GM21381 (cell line): ENCODE measurements at regions not wholly inside any gene's neighbourhood (a gene's known extent, or its start where the extent isn't known, plus 50 kb on each side); places are given as distances from the start of the nearest gene placed in this dataset.

ENCODE experiments used
- ATAC-seq: cut with Tn5 transposase; IDR thresholded peaks from one replicate; pipeline ENCODE4 v1.9.1; 2021; ENCODE audit warnings: mild to moderate bottlenecking, moderate library complexity; ENCODE audit not compliant: unreplicated experiment

DNA sequence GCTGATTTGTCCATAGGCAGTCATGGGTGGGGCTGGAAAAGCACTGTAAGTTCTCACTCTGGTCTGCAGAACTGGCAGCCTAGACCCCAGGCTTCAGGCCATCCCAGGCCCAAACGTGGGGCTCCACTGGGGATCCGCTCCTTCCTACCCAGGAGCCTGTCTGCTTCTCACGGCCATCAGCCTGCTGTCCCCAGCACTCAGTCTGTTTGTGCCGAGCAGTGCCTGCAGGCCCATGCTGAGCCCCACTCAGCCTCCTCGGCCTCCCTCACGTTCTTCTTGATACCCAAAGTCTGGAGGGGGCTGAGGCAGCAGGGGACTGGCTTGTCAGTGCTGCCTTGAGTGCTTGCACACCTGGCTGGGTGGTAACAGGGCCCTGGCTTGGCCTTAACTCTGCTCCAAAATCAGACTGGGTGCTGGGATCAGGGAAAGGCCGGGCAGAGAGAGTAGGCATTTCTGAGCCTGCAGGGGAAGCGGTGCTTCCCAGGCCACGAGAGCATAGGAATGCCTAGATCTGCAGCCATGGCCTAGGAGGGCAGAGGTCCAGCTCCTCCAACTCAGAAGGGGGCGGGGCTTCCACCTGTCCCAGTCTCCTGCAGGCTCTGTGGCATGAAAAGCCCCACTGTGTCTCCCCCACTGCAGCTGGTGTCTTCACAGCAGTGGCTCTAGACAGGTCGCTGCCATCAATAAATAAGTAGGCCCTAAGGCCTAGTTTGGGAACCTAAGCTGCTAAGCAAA is 772.4 kb upstream of the FBXO33 start:
- no peak for ATAC-seq

DNA sequence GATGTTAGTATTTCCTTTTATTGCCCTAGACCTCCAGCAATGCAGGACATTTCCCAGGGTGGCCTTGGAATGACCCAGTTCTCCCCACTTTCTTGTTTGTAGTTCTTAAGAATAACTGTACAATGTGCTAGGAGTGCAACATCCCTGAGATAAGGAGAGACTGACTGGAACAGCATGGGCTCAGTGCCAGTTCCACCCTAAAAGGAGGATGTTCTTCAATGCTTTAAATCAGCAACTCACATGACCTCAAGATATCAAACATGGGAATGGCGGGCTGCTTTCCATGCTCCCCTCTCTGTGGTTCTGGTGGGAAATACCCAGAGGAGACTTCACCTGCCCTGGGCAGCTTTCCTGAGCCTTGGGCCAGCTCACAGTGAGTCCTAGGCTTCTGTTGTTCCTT is 766.9 kb upstream of the FBXO33 start:
- ATAC-seq: no peak

DNA sequence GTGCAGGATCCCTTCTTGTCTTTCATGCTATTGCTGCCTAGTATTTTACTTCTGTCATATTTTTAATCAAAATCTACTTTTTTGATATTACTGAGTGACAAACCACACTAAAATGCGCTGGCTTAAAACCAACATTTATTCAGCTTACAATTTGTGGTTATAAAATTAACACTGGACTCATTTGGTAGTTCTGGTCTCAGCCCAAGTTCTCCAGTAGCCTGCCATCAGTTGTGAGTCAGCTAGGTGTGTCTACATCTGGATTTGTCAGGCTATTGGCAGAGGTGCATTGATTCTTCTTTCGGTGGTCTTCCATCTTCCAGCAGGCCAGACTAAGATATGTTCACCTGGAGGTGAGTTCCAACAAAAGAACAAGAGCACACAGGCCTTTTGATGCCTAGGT is 765.1 kb upstream of the FBXO33 start:
- ATAC-seq: no peak

DNA sequence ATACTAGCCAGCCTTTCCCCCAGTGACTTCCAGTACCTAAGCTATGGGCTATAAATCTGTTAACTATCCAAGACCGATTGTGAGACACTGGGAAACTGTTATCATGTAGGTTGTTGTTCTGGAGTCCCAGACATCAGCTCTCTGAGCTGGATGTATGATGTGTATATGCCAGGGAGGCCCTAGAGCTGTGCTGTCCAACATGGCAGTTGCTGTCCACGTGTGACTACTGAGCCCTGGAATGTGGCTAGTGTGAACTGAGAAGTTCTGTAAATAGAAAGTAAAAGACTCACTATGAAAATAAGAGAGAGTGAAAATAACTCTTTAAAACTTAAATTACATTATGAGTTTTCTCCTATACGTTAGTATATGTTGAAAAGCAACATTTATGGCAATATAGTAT is 755.8 kb upstream of the FBXO33 start:
- no peak for ATAC-seq

DNA sequence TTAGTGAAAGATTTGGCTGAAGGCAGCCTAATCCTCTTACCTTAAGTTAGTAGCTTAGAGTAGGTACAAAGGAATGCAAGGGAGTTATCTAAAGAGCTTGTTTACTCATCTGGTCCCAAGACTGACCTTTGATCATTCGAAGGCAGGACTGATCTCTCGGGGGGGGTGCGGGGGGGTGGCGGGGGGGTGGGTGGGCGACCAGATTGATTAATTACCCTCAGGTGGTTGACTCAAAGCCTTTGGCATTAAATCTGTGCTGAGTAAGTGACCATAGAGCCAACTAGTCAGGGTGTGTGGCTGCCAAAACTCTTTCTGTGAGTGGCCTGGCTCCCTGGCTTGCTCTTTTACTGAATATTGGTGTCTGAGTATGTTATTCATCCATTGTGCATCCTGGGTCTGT is 731.9 kb upstream of the FBXO33 start:
- no peak for ATAC-seq

DNA sequence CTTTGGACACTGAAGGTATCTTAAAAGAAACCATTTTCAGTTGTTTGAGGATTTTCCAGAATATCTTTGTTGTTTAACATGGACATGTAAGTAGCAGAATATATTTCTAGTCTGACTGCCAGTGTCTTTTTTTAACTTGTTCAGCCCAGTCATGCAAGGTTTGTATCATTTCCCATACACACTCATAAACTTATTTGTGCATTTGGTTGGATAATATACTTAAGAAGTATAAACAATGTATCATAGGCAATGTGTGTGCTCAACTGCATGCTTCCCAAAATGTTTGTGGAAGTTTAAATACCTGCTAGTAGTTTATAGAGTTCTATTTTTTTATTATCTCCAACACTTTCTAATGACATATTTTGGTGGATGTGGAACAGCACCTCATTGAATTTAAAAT is 707.4 kb upstream of the FBXO33 start:
- no peak for ATAC-seq

DNA sequence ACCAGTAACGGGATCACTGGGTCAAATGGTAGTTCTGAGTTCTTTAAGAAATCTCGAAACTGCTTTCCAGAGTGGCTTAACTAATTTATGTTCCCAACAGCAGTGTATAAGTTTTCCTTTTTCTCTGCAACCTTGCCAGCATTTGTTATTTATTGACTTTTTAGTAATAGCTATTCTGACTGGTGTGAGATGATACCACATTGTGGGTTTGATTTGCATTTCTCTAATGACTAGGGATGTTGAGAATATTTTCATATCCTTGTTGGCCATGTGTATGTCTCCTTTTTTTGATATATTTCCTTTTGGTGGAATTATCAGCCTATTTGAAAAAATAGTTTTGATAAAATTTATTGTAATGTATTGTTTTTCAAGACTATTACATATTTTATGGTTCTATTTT is 701.2 kb upstream of the FBXO33 start:
- no peak for ATAC-seq

DNA sequence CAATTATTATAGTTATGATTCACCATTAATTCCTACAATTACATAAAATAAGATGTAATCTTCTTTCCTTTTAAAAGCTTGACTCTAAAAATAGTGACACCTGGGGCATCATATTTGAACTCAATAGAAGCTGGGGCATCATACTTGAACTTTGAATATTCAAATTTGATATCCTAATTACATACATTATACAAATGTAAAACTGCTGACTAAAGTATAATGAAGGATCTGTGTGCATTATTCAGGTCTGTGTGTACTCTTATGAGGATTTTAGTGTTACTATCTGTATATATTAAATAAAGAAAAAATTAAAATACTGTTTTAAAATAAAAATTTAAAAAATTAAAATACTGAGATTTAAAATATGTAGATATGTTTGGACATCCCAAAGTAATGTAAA is 696.9 kb upstream of the FBXO33 start:
- ATAC-seq: no peak

DNA sequence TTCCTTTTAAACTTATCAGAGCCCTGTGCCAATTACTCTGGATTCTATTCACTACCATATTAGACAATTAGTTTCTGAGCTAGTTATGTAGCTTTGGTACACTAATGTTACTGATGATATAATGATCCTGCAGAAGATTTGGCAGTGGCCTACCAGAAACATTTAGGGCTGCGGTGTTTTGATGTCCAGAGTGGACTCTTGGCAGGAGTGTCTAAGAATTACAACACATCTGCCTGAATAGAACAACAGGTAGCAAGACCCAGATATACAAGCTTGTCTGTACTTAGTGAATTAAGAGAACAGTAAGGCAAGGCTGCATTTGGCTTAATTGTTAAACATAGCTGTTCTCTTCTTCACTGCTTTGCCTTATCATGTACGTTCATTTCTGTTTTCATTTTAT is 691.6 kb upstream of the FBXO33 start:
- ATAC-seq: no peak

DNA sequence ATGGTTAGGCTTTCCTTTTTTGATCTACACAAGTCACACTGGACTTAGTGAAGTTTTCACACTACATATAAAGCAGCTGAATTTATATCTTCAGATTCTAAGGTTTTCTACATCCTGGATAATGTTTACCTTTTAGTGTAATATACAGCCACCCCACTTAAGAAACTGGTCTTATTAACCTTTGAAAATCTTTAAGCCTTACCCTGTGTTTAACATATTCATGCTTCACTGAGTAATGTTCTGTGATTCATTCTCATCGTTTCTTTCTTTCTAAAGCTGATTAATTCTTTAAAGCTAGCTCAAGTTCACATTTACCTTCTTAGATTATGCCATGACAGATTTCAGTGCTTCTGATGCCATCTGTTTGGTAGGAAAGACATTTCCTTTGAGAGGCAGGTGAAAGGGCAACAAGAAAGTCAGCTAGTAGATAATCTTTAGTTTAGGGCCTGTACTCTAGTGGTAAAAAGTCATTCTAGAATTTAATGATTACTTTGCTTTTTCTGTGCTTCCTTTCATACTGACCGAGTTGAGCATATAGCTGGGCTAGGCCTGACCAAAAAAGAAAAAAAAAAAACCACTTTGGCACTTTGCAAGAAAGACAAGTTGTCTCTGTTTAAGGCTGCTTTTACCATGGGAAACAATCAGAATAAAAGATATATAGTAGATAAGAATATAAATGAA is 690.9 kb upstream of the FBXO33 start:
- peak; percentile 75 for ATAC-seq

DNA sequence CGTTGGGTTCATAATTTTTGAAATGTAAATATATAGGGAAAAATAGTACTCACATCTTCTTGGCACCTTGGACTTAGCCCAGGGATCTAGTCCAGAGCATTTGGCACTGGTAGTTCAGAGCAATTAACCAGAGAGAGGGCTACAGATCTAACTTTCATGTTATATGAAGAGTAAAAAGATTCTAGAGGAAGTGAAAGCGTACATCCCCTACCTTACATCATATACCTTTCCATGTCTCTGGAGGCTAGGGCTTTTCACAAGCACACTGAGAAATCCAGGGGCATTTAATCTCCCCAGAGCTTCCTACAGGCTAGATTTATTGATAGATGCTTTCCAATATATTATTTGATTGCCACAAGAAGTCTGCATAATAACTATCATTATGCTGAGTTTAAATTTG is 687.5 kb upstream of the FBXO33 start:
- no peak for ATAC-seq

DNA sequence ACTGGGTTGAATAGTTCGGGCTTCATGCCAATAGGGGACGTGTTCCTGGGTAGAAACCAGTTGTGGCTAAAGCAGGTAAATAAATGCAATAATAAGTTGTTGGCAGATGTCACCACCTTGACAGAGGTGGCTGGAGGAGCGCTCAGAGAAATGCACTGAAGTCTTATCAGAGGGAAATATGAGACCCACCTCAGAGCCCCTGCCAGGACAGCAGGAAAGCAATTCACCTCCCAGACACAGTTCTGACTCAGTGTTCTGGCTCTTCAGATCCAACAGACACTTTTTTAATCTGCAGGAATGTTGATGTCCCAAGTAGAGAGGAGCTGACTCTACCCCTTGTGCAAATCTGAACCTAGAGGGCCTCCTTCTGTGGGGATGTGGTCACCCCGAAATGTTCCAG is 687.1 kb upstream of the FBXO33 start:
- ATAC-seq: no peak

DNA sequence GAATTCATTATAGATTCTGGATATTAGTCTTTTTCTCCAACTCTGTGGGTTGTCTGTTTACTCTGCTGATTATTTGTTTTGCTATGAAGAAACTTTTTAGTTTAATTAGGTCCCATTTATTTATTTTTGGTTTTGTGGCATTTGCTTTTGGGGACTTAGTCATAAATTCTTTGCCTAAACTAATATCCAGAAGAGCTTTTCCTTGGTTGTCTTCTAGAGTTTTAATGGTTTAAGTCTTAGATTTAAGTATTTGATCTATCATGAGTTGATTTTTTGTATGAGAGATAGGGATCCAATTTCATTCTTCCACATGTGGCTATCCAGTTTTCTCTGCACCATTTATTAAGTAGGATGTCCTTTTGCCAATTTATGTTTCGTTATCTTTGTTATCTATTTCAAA is 683.4 kb upstream of the FBXO33 start:
- ATAC-seq: no peak

DNA sequence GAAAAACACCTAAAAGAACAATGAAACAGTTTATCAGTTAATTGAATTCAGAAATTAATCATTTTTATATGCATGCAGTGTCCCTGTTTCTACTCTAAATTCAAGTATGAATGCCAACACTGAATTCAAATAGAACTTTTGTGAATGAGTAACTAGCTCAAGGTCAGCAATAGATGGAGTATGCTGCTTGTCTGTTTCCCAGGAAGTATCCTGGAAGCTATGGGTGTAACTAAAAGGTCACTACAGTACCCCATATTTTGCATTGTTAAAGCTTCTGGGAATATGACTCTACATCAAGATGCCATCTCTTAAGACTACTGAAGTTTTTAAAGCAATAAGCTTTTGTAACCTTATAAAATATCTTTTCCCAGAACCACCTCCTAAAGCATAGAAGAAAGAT is 681.4 kb upstream of the FBXO33 start:
- ATAC-seq: no peak

DNA sequence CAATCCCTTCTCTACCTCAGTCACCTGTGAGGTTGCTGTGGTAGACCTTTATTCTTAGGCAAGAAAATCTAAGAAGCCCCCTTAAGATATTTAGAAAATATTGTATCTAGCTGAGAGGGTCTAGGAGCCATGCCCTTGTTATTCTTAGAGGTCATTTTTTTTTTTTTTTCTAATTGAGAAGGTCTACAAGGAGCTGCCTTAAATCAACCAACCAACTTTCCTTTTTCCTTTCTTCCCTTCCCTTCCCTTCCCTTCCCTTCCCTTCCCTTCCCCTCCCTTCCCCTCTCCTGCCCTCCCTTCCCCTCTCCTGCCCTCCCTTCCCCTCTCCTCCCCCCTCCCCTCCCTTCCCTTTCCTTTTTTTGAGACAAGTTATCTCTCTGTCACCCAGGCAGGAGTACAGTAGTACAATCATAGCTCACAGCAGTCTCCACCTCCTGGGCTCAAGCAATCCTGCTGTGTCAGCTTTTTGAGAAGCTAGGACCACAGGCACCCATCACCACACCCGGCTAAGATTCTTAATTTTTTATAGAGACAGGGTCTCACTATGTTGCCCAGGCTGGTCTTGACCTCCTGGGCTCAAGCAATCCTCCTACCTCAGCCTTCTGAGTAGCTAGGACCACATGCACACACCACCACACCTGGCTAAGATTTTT is 668.4 kb upstream of the FBXO33 start:
- ATAC-seq: no peak

DNA sequence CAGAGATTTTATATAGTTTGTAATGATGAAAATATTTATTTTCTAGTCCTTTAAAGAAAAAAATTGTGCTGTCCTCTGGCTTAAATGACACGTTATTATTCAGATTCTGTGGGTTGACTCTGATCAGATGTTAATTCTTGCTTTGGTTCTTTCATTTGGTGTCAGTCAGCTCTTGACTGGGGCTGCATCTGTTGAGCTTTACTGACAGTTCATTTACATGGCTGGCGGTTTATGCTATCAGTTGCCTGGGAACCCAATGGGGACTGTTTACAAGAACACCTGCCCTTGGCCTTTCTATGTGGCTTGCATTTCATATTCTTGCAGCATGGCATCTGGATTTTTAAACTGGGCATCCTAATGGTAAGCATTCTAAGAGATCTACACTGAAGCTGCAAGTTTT is 667.1 kb upstream of the FBXO33 start:
- no peak for ATAC-seq

DNA sequence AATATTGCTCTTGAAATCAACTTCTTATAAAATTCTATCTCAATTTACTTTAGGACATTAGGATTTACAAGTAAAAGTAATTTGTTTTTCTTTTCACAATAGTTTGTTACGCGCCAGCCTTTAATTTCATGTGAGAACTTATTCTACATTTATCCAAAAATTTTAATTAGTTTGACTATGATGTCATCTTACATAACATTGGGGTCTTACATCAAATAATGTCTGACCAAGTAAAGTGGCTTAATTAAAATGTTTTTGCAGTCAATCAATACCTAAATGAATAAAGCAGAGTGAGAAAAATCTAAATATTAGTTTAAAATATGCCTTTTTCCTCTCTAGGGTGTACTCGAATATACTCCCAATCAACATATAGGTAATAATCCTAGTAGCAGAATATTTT is 666.2 kb upstream of the FBXO33 start:
- no peak for ATAC-seq

DNA sequence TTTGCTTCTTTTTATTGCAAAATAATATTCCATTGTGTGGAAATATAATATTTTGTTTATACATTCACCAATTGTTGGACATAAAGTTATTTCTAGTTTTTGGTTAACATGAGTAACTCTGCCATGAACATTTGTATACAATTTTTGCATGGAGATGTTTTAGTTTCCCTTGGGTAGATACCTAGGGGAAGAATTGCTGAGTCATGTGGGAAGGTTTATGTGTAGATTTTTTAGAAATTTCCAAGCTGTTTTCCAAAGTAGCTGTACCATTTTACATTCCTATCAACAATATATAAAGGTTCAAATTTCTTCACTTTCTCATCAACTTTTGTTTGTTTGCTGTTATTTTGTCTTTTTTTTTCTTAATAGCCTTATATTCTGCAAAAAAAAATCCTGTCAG is 664.7 kb upstream of the FBXO33 start:
- no peak for ATAC-seq

DNA sequence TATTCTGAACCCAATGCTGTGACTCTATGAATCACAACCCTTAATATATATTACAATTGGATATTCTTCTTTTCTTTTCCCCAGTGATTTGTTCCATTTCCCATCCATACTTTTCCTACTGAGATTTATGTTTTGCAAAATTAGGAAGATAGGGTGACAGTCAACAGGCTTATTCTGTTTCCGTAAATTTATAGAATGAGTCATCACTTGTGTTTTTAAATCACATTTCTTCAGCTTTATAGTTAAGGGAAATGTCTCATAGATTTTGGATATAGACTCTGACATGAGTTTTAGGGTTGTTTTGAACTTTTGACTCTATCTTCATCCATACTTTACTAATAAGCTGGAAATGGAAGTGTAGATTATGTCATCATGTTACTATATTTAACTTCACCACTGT is 661.6 kb upstream of the FBXO33 start:
- no peak for ATAC-seq

DNA sequence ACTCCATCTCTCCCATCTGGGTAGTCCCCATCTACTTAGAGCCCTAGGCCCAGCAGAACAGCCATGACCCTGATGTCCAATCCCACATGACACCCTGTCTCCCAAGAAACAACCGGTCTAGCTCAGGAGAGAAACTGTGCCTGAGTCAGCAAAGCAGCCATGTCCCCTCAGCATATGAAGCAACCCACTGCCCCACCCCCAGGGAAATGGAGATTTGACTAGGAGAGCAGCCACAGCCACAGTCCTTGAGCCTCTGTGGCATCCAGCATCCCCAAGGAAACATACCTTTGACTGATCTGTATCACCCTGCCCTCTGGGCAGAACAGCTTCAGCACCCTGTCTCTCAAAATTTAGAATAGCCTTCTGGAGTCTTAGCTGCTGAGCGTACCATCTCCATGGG is 641.9 kb upstream of the FBXO33 start:
- no peak for ATAC-seq

DNA sequence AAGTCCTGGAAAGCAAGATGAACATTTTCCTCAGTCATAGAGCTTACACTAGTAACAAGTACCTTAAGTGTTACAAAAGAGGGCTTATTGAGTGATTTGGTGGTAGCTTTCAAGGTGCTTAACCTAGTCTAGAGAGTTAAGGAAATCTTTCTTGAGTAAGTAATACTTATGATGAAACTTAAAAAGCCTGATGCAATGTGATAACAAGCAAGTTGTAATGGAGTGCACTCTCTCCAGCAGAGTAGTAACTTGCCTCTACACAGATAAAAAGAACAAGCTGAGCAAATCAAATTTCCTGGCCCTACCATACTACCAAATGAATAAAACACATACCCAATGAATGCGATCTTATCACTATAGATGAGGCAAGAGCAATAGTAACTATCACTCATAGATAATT is 639.9 kb upstream of the FBXO33 start:
- ATAC-seq: no peak
